H1 (cell line): ENCODE measurements at regions not wholly inside any gene's neighbourhood (a gene's known extent, or its start where the extent isn't known, plus 50 kb on each side); places are given as distances from the start of the nearest gene placed in this dataset.

ENCODE experiments used
- CTCF ChIA-PET: fragments of 300-600 bp; sonication (Branson Sonifier 250); formaldehyde crosslinking; loops from one replicate; lab custom pipeline; 2021; ENCODE audit not compliant: partially characterized antibody; lab: Charles Lee
- POLR2A ChIA-PET: fragments of 300-600 bp; sonication (Branson Sonifier 250); formaldehyde crosslinking; loops from one replicate; lab custom pipeline; 2021; ENCODE audit warnings: inconsistent platforms; ENCODE audit not compliant: partially characterized antibody; lab: Charles Lee
- DNase-seq, 2 experiments: peaks; one replicate each; pipeline versions ENCODE4 v3.0.0 to v3.0.0-alpha.2; 2010 to 2022; ENCODE audit warnings: low spot score in 2 of 2, low read depth in 1 of 2, mixed read lengths in 1 of 2
- FAIRE-seq: peaks from 2 replicates; lab custom pipeline; 2011; peaks lifted over from hg19 to GRCh38; lab: Jason Lieb, UNC
- H2AFZ ChIP-seq: 2 replicates; pipeline ENCODE4 v1.8.1; 2012; ENCODE audit warnings: low read length, inconsistent platforms
- H2AK5ac ChIP-seq: 2 replicates; pipeline ENCODE4 v1.6.1; 2013; ENCODE audit warnings: low read depth, low read length
- H2BK120ac ChIP-seq: replicated peaks from 2 replicates; pipeline ENCODE3; 2013; ENCODE audit warnings: low read depth, low read length, inconsistent platforms
- H2BK12ac ChIP-seq: 2 replicates; pipeline ENCODE4 v1.6.1; 2013; ENCODE audit warnings: low read depth, low read length
- H2BK15ac ChIP-seq: 2 replicates; pipeline ENCODE4 v1.6.1; 2013; ENCODE audit warnings: low read length
- H2BK20ac ChIP-seq: 2 replicates; pipeline ENCODE4 v1.6.1; 2013; ENCODE audit warnings: low read length
- H2BK5ac ChIP-seq: 2 replicates; pipeline ENCODE4 v1.6.1; 2013; ENCODE audit warnings: low read depth, low read length
- H3K14ac ChIP-seq: 2 replicates; pipeline ENCODE4 v1.6.1; 2013; ENCODE audit warnings: inconsistent platforms; ENCODE audit not compliant: insufficient read length
- H3K18ac ChIP-seq: 2 replicates; pipeline ENCODE4 v1.6.1; 2013; ENCODE audit warnings: low read length; ENCODE audit errors: extremely low read depth
- H3K23ac ChIP-seq: 2 replicates; pipeline ENCODE4 v1.6.1; 2013; ENCODE audit warnings: inconsistent platforms; ENCODE audit not compliant: insufficient read length
- H3K23me2 ChIP-seq: 2 replicates; pipeline ENCODE4 v1.6.1; 2013; ENCODE audit warnings: low read depth, low read length
- H3K27ac ChIP-seq: 2 replicates; pipeline ENCODE4 v1.6.1; 2011; ENCODE audit warnings: low read depth, low read length, inconsistent platforms
- H3K27me3 ChIP-seq, 4 experiments: replicated peaks in 1 of 4; 1 replicate in 1 of 4; 2 replicates in 3 of 4; pipeline versions ENCODE4 v1.6.1 to v1.8.1; 2011 to 2013; ENCODE audit warnings: low read length in 3 of 4, mild to moderate bottlenecking in 3 of 4, inconsistent platforms in 2 of 4, mixed read lengths in 2 of 4, moderate library complexity in 1 of 4; ENCODE audit not compliant: control insufficient read depth in 3 of 4, insufficient read depth in 3 of 4; ENCODE audit errors: extremely low read depth in 1 of 4
- H3K36me3 ChIP-seq, 4 experiments: 2 replicates each; pipeline versions ENCODE4 v1.6.1 to v1.8.1; 2011 to 2013; ENCODE audit warnings: mild to moderate bottlenecking in 4 of 4, low read length in 3 of 4, moderate library complexity in 2 of 4, control low read depth in 1 of 4, inconsistent platforms in 1 of 4; ENCODE audit not compliant: insufficient read depth in 4 of 4, control insufficient read depth in 2 of 4
- H3K4ac ChIP-seq: replicated peaks from 2 replicates; pipeline ENCODE3; 2013; ENCODE audit warnings: low read length, low read depth, mixed read lengths, inconsistent platforms; ENCODE audit not compliant: insufficient read length
- H3K4me1 ChIP-seq, 4 experiments: replicated peaks in 1 of 4; 1 replicate in 1 of 4; 2 replicates in 3 of 4; pipeline versions ENCODE4 v1.6.1 to v1.8.1; 2011 to 2013; ENCODE audit warnings: low read length in 3 of 4, inconsistent platforms in 2 of 4, mixed read lengths in 1 of 4; ENCODE audit not compliant: insufficient read depth in 4 of 4, control insufficient read depth in 3 of 4
- H3K4me2 ChIP-seq, 2 experiments: 2 replicates each; pipeline versions ENCODE4 v1.6.1 to v1.8.1; 2011 to 2013; ENCODE audit warnings: low read depth in 2 of 2, low read length in 2 of 2, control low read depth in 1 of 2, inconsistent platforms in 1 of 2, mild to moderate bottlenecking in 1 of 2; ENCODE audit not compliant: insufficient read depth in 1 of 2
- H3K4me3 ChIP-seq, 4 experiments: fragments of 200-600, 300-600 bp in 1 of 4; sonication (generic), shearing (Covaris generic), sonication (Bioruptor Twin) in 1 of 4; 2 replicates each; pipeline versions ENCODE4 v1.5.1 to v1.8.1; 2011 to 2016; ENCODE audit warnings: low read length in 4 of 4, low read depth in 3 of 4, control low read depth in 2 of 4, inconsistent platforms in 2 of 4, mild to moderate bottlenecking in 2 of 4, mixed read lengths in 1 of 4, moderate library complexity in 1 of 4; ENCODE audit not compliant: insufficient read depth in 2 of 4; ENCODE audit errors: extremely low read depth in 1 of 4
- H3K56ac ChIP-seq: replicated peaks from 2 replicates; pipeline ENCODE3; 2013; ENCODE audit warnings: low read depth, mild to moderate bottlenecking, mixed read lengths, low read length, inconsistent platforms; ENCODE audit not compliant: insufficient read length
- H3K79me1 ChIP-seq: 2 replicates; pipeline ENCODE4 v1.6.1; 2013; ENCODE audit warnings: low read depth, low read length, control low read depth
- H3K79me2 ChIP-seq, 2 experiments: 2 replicates each; pipeline versions ENCODE4 v1.6.1 to v1.8.1; 2012 to 2013; ENCODE audit warnings: low read length in 2 of 2, mild to moderate bottlenecking in 2 of 2, inconsistent platforms in 1 of 2; ENCODE audit not compliant: insufficient read depth in 2 of 2, control insufficient read depth in 1 of 2
- H3K9ac ChIP-seq, 4 experiments: replicated peaks in 1 of 4; 1 replicate in 1 of 4; 2 replicates in 3 of 4; pipeline versions ENCODE4 v1.6.1 to v1.8.1; 2011 to 2013; ENCODE audit warnings: low read depth in 3 of 4, low read length in 3 of 4, control low read depth in 2 of 4, mild to moderate bottlenecking in 2 of 4, moderate library complexity in 2 of 4, inconsistent platforms in 1 of 4; ENCODE audit errors: extremely low read depth in 1 of 4
- H3K9me3 ChIP-seq, 2 experiments: 2 replicates each; pipeline versions ENCODE4 v1.6.1 to v1.8.1; 2012 to 2013; ENCODE audit warnings: mild to moderate bottlenecking in 2 of 2, moderate library complexity in 2 of 2, control low read depth in 1 of 2, inconsistent platforms in 1 of 2, low read depth in 1 of 2, low read length in 1 of 2, mixed read lengths in 1 of 2; ENCODE audit not compliant: insufficient read depth in 2 of 2
- H4K20me1 ChIP-seq, 2 experiments: replicated peaks in 1 of 2; 2 replicates each; pipeline versions ENCODE3 to v1.8.1; 2011 to 2013; ENCODE audit warnings: inconsistent platforms in 2 of 2, low read length in 2 of 2, mild to moderate bottlenecking in 1 of 2; ENCODE audit not compliant: insufficient read depth in 2 of 2, control insufficient read depth in 1 of 2
- H4K5ac ChIP-seq: 2 replicates; pipeline ENCODE4 v1.6.1; 2013; ENCODE audit warnings: low read length, low read depth, mixed read lengths, inconsistent platforms; ENCODE audit not compliant: insufficient read length
- H4K8ac ChIP-seq: 2 replicates; pipeline ENCODE4 v1.8.0; 2013; ENCODE audit warnings: mild to moderate bottlenecking, moderate library complexity, low read length, inconsistent platforms; ENCODE audit not compliant: insufficient read depth; ENCODE audit errors: extremely low read depth
- H4K91ac ChIP-seq: replicated peaks from 2 replicates; pipeline ENCODE3; 2013; ENCODE audit warnings: low read length, mixed read lengths, inconsistent platforms; ENCODE audit not compliant: insufficient read length
- CBX5 ChIP-seq: fragments of 300-800, 300-1000 bp; sonication (generic); IDR thresholded peaks from 2 replicates; pipeline ENCODE4 v1.7.1; 2016; ENCODE audit warnings: antibody characterized with exemption, low read length, low read depth
- EGR1 ChIP-seq: IDR thresholded peaks from 2 replicates; pipeline ENCODE4 v1.6.1; 2011; ENCODE audit warnings: low read depth, low read length, borderline replicate concordance
- GABPA ChIP-seq: IDR thresholded peaks from 2 replicates; pipeline ENCODE4 v1.6.1; 2011; ENCODE audit warnings: mild to moderate bottlenecking, low read length, moderate library complexity, borderline replicate concordance; ENCODE audit not compliant: insufficient read depth
- JUND ChIP-seq: IDR thresholded peaks from 2 replicates; pipeline ENCODE4 v1.6.1; 2011; ENCODE audit warnings: mild to moderate bottlenecking, improper control_type of control experiment, low read length
- KDM1A ChIP-seq: fragments of 200-600, 300-600 bp; sonication (generic); IDR thresholded peaks from 2 replicates; pipeline ENCODE4 v1.7.1; 2016; ENCODE audit warnings: mild to moderate bottlenecking, low read length, borderline replicate concordance
- KDM4A ChIP-seq: IDR thresholded peaks from one replicate; pipeline ENCODE4 v1.7.1; 2012; ENCODE audit warnings: low read depth, mild to moderate bottlenecking, moderate library complexity, low read length, inconsistent platforms; ENCODE audit not compliant: severe bottlenecking
- RBBP5 ChIP-seq: IDR thresholded peaks from 2 replicates; pipeline ENCODE4 v1.7.1; 2012; ENCODE audit warnings: low read depth, mild to moderate bottlenecking, inconsistent platforms, low read length, moderate library complexity, borderline replicate concordance
- RXRA ChIP-seq: IDR thresholded peaks from 2 replicates; pipeline ENCODE4 v1.6.1; 2011; ENCODE audit warnings: low read depth, mild to moderate bottlenecking, low read length, moderate library complexity; ENCODE audit not compliant: insufficient read depth
- SIX5 ChIP-seq: IDR thresholded peaks from 2 replicates; pipeline ENCODE4 v1.6.1; 2011; ENCODE audit warnings: mild to moderate bottlenecking, low read depth, low read length
- SRF ChIP-seq: IDR thresholded peaks from 2 replicates; pipeline ENCODE4 v1.6.1; 2011; ENCODE audit warnings: mild to moderate bottlenecking, low read depth, low read length, moderate library complexity
- ZNF274 ChIP-seq: IDR thresholded peaks from 2 replicates; pipeline ENCODE4 v1.7.0; 2012; ENCODE audit warnings: low read length, borderline replicate concordance; ENCODE audit errors: extremely low read depth
- WGBS, 2 experiments: shearing (Covaris generic) in 1 of 2; methylation state at CpG; one replicate each; pipeline versions ENCODE4 v1.1.6 to v1.1.7; 2013 to 2015; ENCODE audit warnings: low lambda C conversion rate in 2 of 2, mixed read lengths in 2 of 2, inconsistent platforms in 1 of 2, low coverage in 1 of 2, missing lambda C conversion rate in 1 of 2; ENCODE audit not compliant: insufficient replicate concordance in 2 of 2, insufficient coverage in 1 of 2, insufficient read length in 1 of 2; ENCODE audit errors: extremely low coverage in 1 of 2, missing lambda C conversion rate in 1 of 2; 5-methylcytosine and 5-hydroxymethylcytosine counted together
- TF ChIP-seq, protein P1 (sequence below), 3 experiments: IDR thresholded peaks; 1 replicate in 2 of 3; 2 replicates in 1 of 3; pipeline versions ENCODE4 v1.5.1 to v1.6.1; 2011; ENCODE audit warnings: low read length in 3 of 3, mild to moderate bottlenecking in 3 of 3, inconsistent platforms in 2 of 3, low read depth in 1 of 3, moderate library complexity in 1 of 3; ENCODE audit not compliant: insufficient read depth in 1 of 3; ENCODE audit errors: control extremely low read depth in 1 of 3

DNA sequence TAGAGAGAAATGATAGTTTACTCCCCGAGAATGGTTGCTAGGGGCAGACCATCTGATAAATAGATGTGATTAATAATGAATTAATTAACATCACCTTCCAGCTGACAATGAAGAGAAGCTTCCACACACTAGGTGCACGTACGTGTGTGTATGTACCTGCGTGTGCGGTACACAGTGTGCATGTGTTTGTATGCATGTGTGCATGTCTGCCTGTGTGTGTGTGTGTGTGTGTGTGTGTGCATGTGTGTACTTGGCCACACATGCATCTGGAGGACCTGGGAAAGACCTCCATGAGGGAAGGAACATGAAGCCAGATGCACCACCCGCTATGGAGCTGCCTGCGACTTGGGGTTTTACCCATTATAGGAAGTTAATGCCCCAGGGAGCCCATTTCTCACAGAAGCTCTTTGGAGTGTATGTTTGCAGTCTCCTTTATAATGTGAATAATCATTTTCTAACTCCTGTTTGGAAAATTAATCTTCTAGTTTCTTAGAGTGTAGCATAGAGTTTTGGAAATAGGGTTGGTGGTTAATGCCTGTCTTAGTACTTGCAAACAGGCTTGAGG is 229.1 kb downstream of the ENGASE start:
- H4K8ac ChIP-seq: no peak overlapping the region
- H2BK15ac ChIP-seq: no peak overlapping the region
- no peak for DNase-seq
- H4K91ac ChIP-seq: no peak overlapping the region
- H3K27ac ChIP-seq: no peak overlapping the region
- H2AK5ac ChIP-seq: no peak overlapping the region
- no peak overlapping the region for H3K18ac ChIP-seq
- H2BK120ac ChIP-seq: no peak overlapping the region
- no peak overlapping the region for H4K5ac ChIP-seq
- 84% methylated on average over 7 of the region's 7 CpGs; no CpG with 5 or more reads in 1 of the 2 experiments for WGBS, 2 experiments
- H3K9me3 ChIP-seq: no peaks in the 10 kb centered on the region
- no peaks in the 10 kb centered on the region for H3K79me2 ChIP-seq
- H3K23me2 ChIP-seq: no peaks in the 10 kb centered on the region
- no peaks in the 10 kb centered on the region for H4K20me1 ChIP-seq
- H3K56ac ChIP-seq: no peak overlapping the region
- H3K9ac ChIP-seq: no peak overlapping the region
- H3K4ac ChIP-seq: no peak overlapping the region
- ChIA-PET CTCF (interaction anchor here (0.8 to 2.5 kb wide), 5 partner anchors 9 to 116 kb away, joined by 3 to 12 read pairs (median 4); no protein-coding TSS in a partner anchor), POLR2A (no interaction called here)
- no peak overlapping the region for H3K4me2 ChIP-seq
- no peak overlapping the region for H3K14ac ChIP-seq
- no peak overlapping the region for H3K4me3 ChIP-seq
- H3K79me1 ChIP-seq: no peaks in the 10 kb centered on the region
- H2BK5ac ChIP-seq: no peak overlapping the region
- no peak overlapping the region for H2BK12ac ChIP-seq
- no peak overlapping the region for H3K23ac ChIP-seq
- H3K4me1 ChIP-seq: peaks cover 0 to 3% (median 0%) of the 10 kb centered on the region in 4 experiments; a peak in 1 of 7 replicates
- H2AFZ ChIP-seq: no peak overlapping the region
- H2BK20ac ChIP-seq: no peak overlapping the region
- H3K36me3 ChIP-seq: no peaks in the 10 kb centered on the region
- FAIRE-seq: no peak
- H3K27me3 ChIP-seq: no peaks in the 10 kb centered on the region
- TF ChIP-seq SRF (no peak), GABPA (no peak), KDM1A (no peak), ZNF274 (no peak), EGR1 (no peak), CBX5 (no peak), SIX5 (no peak), JUND (no peak), RBBP5 (no peak), KDM4A (no peak), RXRA (no peak)
- TF ChIP-seq, protein P1, sequence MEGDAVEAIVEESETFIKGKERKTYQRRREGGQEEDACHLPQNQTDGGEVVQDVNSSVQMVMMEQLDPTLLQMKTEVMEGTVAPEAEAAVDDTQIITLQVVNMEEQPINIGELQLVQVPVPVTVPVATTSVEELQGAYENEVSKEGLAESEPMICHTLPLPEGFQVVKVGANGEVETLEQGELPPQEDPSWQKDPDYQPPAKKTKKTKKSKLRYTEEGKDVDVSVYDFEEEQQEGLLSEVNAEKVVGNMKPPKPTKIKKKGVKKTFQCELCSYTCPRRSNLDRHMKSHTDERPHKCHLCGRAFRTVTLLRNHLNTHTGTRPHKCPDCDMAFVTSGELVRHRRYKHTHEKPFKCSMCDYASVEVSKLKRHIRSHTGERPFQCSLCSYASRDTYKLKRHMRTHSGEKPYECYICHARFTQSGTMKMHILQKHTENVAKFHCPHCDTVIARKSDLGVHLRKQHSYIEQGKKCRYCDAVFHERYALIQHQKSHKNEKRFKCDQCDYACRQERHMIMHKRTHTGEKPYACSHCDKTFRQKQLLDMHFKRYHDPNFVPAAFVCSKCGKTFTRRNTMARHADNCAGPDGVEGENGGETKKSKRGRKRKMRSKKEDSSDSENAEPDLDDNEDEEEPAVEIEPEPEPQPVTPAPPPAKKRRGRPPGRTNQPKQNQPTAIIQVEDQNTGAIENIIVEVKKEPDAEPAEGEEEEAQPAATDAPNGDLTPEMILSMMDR (IDR thresholded peaks at IDR 0.05; ENCODE audit: control extremely low read depth in 1 of 3, insufficient read depth in 1 of 3, low read depth in 1 of 3, low read length in 3 of 3): no peak
